IMR-90 (cell line): ENCODE measurements at regions not wholly inside any gene's neighbourhood (a gene's known extent, or its start where the extent isn't known, plus 50 kb on each side); places are given as distances from the start of the nearest gene placed in this dataset.

Source experiments
- ATAC-seq: fragments of 200-7000 bp; cut with Tn5 transposase; 2 replicates; pipeline ENCODE4 v1.9.1; 2020; ENCODE audit warnings: low read depth, mild to moderate bottlenecking, moderate library complexity
- BruUV-seq: library from RNA; stranded (reverse); fragments of 400-500 nt; replicated peaks from 2 replicates; lab custom pipeline; 2021; lab: Mats Ljungman, UMichigan
- CTCF ChIA-PET: fragments of 300-600 bp; formaldehyde crosslinking; extraction: SDS; loops from one replicate; lab custom pipeline; 2021; ENCODE audit warnings: antibody characterized with exemption; lab: Yijun Ruan, JAX
- POLR2A ChIA-PET: fragments of 300-600 bp; sonication (Branson Sonifier 250); formaldehyde crosslinking; loops from one replicate; lab custom pipeline; 2022; ENCODE audit warnings: antibody characterized with exemption; ENCODE audit not compliant: unreplicated experiment; lab: Charles Lee
- DNase-seq: peaks from one replicate; pipeline ENCODE4 v3.0.0; 2013
- H2AFZ ChIP-seq: replicated peaks from 2 replicates; pipeline ENCODE3; 2013; ENCODE audit warnings: low read length, mild to moderate bottlenecking; ENCODE audit not compliant: poor library complexity
- H2AK5ac ChIP-seq: 2 replicates; pipeline ENCODE4 v1.6.1; 2013; ENCODE audit warnings: low read depth, low read length, inconsistent platforms
- H2AK9ac ChIP-seq: replicated peaks from 2 replicates; pipeline ENCODE3; 2013; ENCODE audit warnings: mild to moderate bottlenecking, low read depth, low read length, moderate library complexity; ENCODE audit not compliant: poor library complexity
- H2BK120ac ChIP-seq: 2 replicates; pipeline ENCODE4 v1.6.1; 2013; ENCODE audit warnings: low read depth, low read length, inconsistent platforms
- H2BK15ac ChIP-seq: 3 replicates; pipeline ENCODE4 v1.6.1; 2013; ENCODE audit warnings: low read depth, low read length, inconsistent platforms
- H2BK20ac ChIP-seq: 2 replicates; pipeline ENCODE4 v1.6.1; 2013; ENCODE audit warnings: low read depth, mild to moderate bottlenecking, inconsistent platforms, low read length, moderate library complexity
- H2BK5ac ChIP-seq: 2 replicates; pipeline ENCODE4 v1.6.1; 2013; ENCODE audit warnings: mild to moderate bottlenecking, low read depth, low read length, inconsistent platforms; ENCODE audit not compliant: poor library complexity, severe bottlenecking
- H3K14ac ChIP-seq: replicated peaks from 2 replicates; pipeline ENCODE4 v1.6.1; 2013; ENCODE audit warnings: low read depth, low read length, inconsistent platforms
- H3K18ac ChIP-seq: 2 replicates; pipeline ENCODE4 v1.6.1; 2013; ENCODE audit warnings: low read depth, low read length, control low read depth
- H3K23ac ChIP-seq: 2 replicates; pipeline ENCODE4 v1.6.1; 2013; ENCODE audit warnings: low read depth, low read length, inconsistent platforms
- H3K27ac ChIP-seq: 2 replicates; pipeline ENCODE4 v1.5.1; 2013; ENCODE audit warnings: mild to moderate bottlenecking, control low read depth, low read length; ENCODE audit not compliant: insufficient read depth
- H3K27me3 ChIP-seq: 2 replicates; pipeline ENCODE4 v1.6.1; 2013; ENCODE audit warnings: low read length; ENCODE audit not compliant: control insufficient read depth, insufficient read depth
- H3K36me3 ChIP-seq: 2 replicates; pipeline ENCODE4 v1.6.1; 2013; ENCODE audit warnings: low read length, mixed read lengths; ENCODE audit not compliant: control insufficient read depth, insufficient read depth
- H3K4ac ChIP-seq: 2 replicates; pipeline ENCODE4 v1.6.1; 2013; ENCODE audit warnings: low read depth, low read length, inconsistent platforms
- H3K4me1 ChIP-seq: 2 replicates; pipeline ENCODE4 v1.6.1; 2013; ENCODE audit warnings: low read length, mixed read lengths; ENCODE audit not compliant: control insufficient read depth, insufficient read depth
- H3K4me2 ChIP-seq: 2 replicates; pipeline ENCODE4 v1.6.1; 2013; ENCODE audit warnings: low read depth, mild to moderate bottlenecking, control low read depth, low read length, moderate library complexity
- H3K4me3 ChIP-seq: 2 replicates; pipeline ENCODE4 v1.5.1; 2013; ENCODE audit warnings: low read depth, mild to moderate bottlenecking, control low read depth, low read length, moderate library complexity; ENCODE audit not compliant: insufficient read depth
- H3K56ac ChIP-seq: 2 replicates; pipeline ENCODE4 v1.6.1; 2013; ENCODE audit warnings: low read length, inconsistent platforms; ENCODE audit not compliant: insufficient read depth; ENCODE audit errors: extremely low read depth
- H3K79me1 ChIP-seq, 2 experiments: 2 replicates each; pipeline ENCODE4 v1.6.1; 2013; ENCODE audit warnings: low read length in 2 of 2, inconsistent platforms in 1 of 2, low read depth in 1 of 2
- H3K9ac ChIP-seq: 2 replicates; pipeline ENCODE4 v1.6.1; 2013; ENCODE audit warnings: low read depth, low read length, control low read depth
- H3K9me1 ChIP-seq: 2 replicates; pipeline ENCODE4 v1.6.1; 2013; ENCODE audit warnings: low read length, inconsistent platforms; ENCODE audit not compliant: insufficient read depth
- H3K9me3 ChIP-seq: 2 replicates; pipeline ENCODE4 v1.6.1; 2013; ENCODE audit warnings: low read length; ENCODE audit not compliant: control insufficient read depth, insufficient read depth
- H4K20me1 ChIP-seq: 2 replicates; pipeline ENCODE4 v1.6.1; 2013; ENCODE audit warnings: low read length, inconsistent platforms; ENCODE audit not compliant: insufficient read depth
- H4K5ac ChIP-seq: 2 replicates; pipeline ENCODE4 v1.6.1; 2013; ENCODE audit warnings: mild to moderate bottlenecking, low read depth, low read length, control low read depth
- H4K8ac ChIP-seq, 2 experiments: 2 replicates each; pipeline ENCODE4 v1.6.1; 2013; ENCODE audit warnings: low read depth in 2 of 2, low read length in 2 of 2, control low read depth in 1 of 2, inconsistent platforms in 1 of 2
- H4K91ac ChIP-seq: 2 replicates; pipeline ENCODE4 v1.6.1; 2013; ENCODE audit warnings: low read depth, low read length, inconsistent platforms; ENCODE audit not compliant: insufficient read depth
- MAFK ChIP-seq: IDR thresholded peaks from 2 replicates; pipeline ENCODE4 v1.6.1; 2012; ENCODE audit warnings: low read depth, low read length, improper control_type of control experiment
- POLR2A ChIP-seq: IDR thresholded peaks from 2 replicates; pipeline ENCODE4 v1.6.1; 2012; ENCODE audit warnings: mild to moderate bottlenecking, low read depth, low read length
- dilution Hi-C: fragments of 300-500 bp; cut with HindIII; formaldehyde crosslinking; loops from one replicate; pipeline ENCODE4 v1.14.3; 2018; ENCODE audit warnings: low sequenced_read_pairs; ENCODE audit not compliant: unreplicated experiment
- in situ Hi-C: fragments of 300-500 bp; cut with MboI; formaldehyde crosslinking; loops from 3 replicates; pipeline ENCODE4 v1.14.3; 2019; ENCODE audit warnings: low sequenced_read_pairs, inconsistent platforms, mixed read lengths
- intact Hi-C: fragments of 100-400 bp; cut with micrococcal nuclease; formaldehyde crosslinking; loops from 2 replicates; pipeline ENCODE4 v1.10.0; 2022

DNA sequence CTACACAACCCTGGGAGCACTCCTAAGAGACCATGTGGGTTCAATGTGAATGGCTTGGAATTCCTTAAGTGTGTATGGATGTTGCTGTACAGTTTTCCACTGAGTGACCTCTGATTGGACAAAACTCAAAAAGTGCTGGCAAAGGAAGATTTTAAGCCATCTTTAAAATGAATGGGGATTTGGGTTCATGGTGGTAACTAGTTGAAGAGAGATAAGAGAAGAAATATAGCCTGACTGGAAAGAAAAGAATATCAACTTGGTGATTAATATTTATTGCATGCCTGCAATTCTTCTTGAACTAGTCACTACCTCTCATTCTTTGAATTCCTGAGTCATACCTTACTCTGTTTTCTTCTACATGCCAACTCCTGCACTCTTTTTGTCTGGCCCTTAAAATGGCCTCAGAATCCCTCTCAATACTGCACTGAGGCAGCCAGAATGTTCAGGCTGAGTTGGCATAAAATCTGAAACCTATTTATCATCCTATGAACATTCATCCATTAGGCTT lies 124.7 kb downstream of the RPL22L1 start:
- Histone ChIP-seq H2AK9ac (no peak overlapping the region), H4K5ac (peak overlapping the region; percentile 89; the same call in 1 of the 2 replicates), H3K4ac (peak overlapping the region; percentile 93), H3K9ac (no peak overlapping the region), H3K36me3 (no peaks in the 10 kb centered on the region), H3K14ac (peak overlapping the region; percentile 96), H3K27ac (peak overlapping the region; percentile 52), H4K8ac (peak overlapping the region; percentile 82 to 84), H2AFZ (no peak overlapping the region), H3K56ac (peak overlapping the region; percentile 88), H2AK5ac (peak overlapping the region; percentile 56; the same call in 1 of the 2 replicates), H3K18ac (peak overlapping the region; percentile 68; the same call in 1 of the 2 replicates), H3K4me2 (no peak overlapping the region; the same call in 1 of the 2 replicates), H2BK20ac (peak overlapping the region; percentile 99), H3K23ac (peak overlapping the region; percentile 94), H3K4me3 (no peak overlapping the region), H3K9me3 (no peaks in the 10 kb centered on the region), H2BK5ac (peak overlapping the region; percentile 98), H2BK120ac (peak overlapping the region; percentile 99), H4K20me1 (no peaks in the 10 kb centered on the region), H3K4me1 (peaks cover 22% of the 10 kb centered on the region), H2BK15ac (peak overlapping the region; percentile 90), H3K27me3 (no peaks in the 10 kb centered on the region), H3K9me1 (peaks cover 16% of the 10 kb centered on the region), H3K79me1 (0 out of 4 replicates have a peak, but pooled peaks cover 0 to 4% of the 10 kb centered on the region in 2 experiments), H4K91ac (peak overlapping the region; percentile 96)
- BruUV-seq = no TSS peak
- dilution Hi-C loops (no loop called here), in situ Hi-C loops (no loop called here), intact Hi-C loops (no loop called here)
- ATAC-seq (peak; percentile 44), DNase-seq (peak; percentile 73)
- no peak for TF ChIP-seq POLR2A
- peak; percentile 34; the same call in 1 of the 2 replicates for TF ChIP-seq MAFK
- POLR2A ChIA-PET = no interaction called here
- CTCF ChIA-PET = no interaction called here
